ENCODE measurements at regions not wholly inside any gene's neighbourhood (a gene's known extent, or its start where the extent isn't known, plus 50 kb on each side); places are given as distances from the start of the nearest gene placed in this dataset.

DNA sequence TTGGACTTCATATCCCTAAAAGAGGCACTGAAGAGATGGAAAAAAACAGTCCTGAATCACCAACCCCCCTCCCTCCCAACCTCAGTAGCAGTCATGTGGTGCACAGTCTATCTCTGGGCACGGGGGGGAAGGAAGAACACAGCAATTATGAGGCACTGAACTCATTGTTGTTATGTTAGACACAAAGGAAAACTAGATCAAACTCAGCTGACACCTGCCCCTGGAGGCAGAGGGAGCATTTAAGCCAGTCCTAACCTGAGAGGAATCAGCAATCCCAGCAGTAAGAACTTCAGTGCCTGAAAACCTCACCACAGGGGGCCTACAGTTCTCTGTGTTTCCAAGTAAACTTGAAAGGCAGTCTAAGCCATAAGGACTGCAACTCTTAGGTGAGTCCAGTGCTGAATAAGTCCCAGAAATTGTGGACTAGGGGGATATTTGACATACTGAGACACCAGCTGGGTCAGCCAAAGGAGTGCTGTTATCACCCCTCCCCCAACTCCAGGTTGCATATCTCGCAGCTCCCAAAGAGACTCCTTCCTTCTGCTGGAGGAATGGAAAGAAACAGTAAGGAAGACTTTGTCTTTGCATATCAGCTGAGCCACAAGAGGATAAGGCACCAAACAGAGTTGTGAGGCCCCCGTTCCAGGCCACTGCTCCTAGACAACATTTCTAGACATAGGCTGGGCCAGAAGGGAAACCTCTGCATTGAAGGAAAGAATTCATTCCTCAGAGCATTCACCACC, 72.5 kb downstream of the GLYATL1 start (continued):
- no peak for TF ChIP-seq ZBTB8A (tag by site-specific recombination; IDR thresholded peaks at IDR 0.05)
- TF ChIP-seq ZNF558 (tag by site-specific recombination; IDR thresholded peaks at IDR 0.05): no peak
- no peak for TF ChIP-seq ZSCAN16 (tag by site-specific recombination; IDR thresholded peaks at IDR 0.05)
- TF ChIP-seq MEIS1 (CRISPR knock-in tag; IDR thresholded peaks at IDR 0.05; ENCODE audit: borderline replicate concordance): no peak
- TF ChIP-seq ZFHX2 (tag by site-specific recombination; conservative IDR thresholded peaks at IDR 0.05): no peak
- TF ChIP-seq SCRT1 (tag by site-specific recombination; IDR thresholded peaks at IDR 0.05; ENCODE audit: borderline replicate concordance): no peak
- TF ChIP-seq ZNF132 (tag by site-specific recombination; IDR thresholded peaks at IDR 0.05; ENCODE audit: borderline replicate concordance): no peak
- TF ChIP-seq REST (tag by site-specific recombination; IDR thresholded peaks at IDR 0.05): no peak
- TF ChIP-seq PRDM6 (tag by site-specific recombination; IDR thresholded peaks at IDR 0.05): no peak
- TF ChIP-seq SETDB1 (IDR thresholded peaks at IDR 0.05; ENCODE audit: insufficient read length, low read length): no peak

DNA sequence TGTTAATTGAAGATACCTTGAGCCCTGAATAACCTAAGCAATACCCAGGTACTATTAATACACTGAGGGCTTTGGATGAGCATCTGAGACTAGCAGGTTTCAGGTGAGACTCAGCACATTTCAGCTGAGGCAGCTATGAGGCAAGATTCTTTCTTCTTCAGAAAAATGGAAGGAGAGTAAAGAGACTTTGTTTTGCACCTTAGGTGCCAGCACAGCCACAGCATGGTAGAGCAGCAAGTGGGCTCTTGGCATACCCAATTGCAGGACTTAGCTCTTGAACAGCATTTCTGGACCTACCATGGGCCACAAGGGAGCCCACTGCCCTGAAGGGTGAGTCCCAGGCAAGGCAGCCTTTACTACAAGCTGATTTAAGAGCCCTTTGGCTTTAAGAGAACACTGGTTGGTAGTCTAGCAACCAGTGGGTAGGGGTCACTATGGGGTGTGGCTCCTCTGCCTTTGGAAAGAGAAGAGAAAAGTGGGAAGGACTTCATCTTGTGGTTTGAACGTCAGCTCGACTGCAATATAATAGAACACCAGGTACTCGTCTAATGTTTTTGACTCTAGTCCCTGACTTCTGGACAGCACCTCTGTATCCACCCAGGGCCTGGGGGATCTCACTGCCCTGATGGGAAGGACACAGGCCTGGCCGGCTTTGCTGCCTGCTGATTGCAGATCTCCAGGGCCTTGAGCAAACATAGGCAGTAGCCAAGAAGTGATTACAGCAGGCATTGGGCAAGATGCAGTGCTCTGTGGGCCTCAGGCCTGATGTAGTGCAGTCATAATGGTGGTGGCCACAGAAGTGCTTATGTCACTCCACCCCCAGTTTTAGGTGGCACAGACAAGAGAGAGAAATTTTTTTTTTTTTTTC, 73.3 kb downstream of the GLYATL1 start:
- Histone ChIP-seq H3K36me3 (ENCODE audit: control insufficient read depth in 2 of 2, insufficient read depth in 1 of 2, low read length in 2 of 2) (no peaks in the 10 kb centered on the region), H3K9me3 (ENCODE audit: control insufficient read depth, insufficient read depth, low read depth, low read length) (no peaks in the 10 kb centered on the region), H3K27ac (ENCODE audit: extremely low read depth, low read depth, low read length) (no peak overlapping the region), H3K4me1 (ENCODE audit: control insufficient read depth, insufficient read depth, low read length) (no peaks in the 10 kb centered on the region), H3K4me3 (ENCODE audit: low read depth, low read length) (no peak overlapping the region)
- POLR2A ChIA-PET: no interaction called here
- TF ChIP-seq ZNF514 (tag by site-specific recombination; IDR thresholded peaks at IDR 0.05): no peak
- TF ChIP-seq ZNF266 (tag by site-specific recombination; IDR thresholded peaks at IDR 0.05; ENCODE audit: low read depth): no peak
- CTCF ChIA-PET: interaction anchor here (1.1 kb wide), 1 partner anchor 41 kb away, joined by 4 read pairs; no protein-coding TSS in a partner anchor

DNA sequence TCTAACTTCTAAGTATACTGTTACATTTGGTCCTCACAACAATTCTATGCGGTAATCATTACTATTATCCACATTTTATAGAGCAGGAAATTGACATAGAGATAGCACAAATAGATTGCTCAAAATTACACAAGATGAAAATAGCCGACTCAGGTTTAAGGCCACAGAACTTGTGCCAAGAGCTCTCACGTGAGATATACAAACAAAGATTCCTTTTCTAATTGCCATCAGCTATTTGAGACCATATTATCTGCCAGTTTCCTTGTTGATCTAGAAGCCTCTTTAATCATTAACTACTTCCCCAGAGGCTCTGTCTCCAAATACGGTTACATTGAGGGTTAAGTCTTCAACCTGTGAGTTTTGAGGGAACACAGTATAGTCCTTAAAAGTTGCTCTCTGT, 61.0 kb upstream of the GLYATL1B start:
- ChIA-PET POLR2A (no interaction called here), CTCF (no interaction called here)
- no peaks in the 10 kb centered on the region for H3K4me1 ChIP-seq (ENCODE audit: control insufficient read depth, insufficient read depth, low read length)
- TF ChIP-seq ZBTB21 (tag by site-specific recombination; IDR thresholded peaks at IDR 0.05): no peak
- no peak for TF ChIP-seq ZNF354C (tag by site-specific recombination; IDR thresholded peaks at IDR 0.05; ENCODE audit: borderline replicate concordance, low read depth)
- TF ChIP-seq, protein P1, sequence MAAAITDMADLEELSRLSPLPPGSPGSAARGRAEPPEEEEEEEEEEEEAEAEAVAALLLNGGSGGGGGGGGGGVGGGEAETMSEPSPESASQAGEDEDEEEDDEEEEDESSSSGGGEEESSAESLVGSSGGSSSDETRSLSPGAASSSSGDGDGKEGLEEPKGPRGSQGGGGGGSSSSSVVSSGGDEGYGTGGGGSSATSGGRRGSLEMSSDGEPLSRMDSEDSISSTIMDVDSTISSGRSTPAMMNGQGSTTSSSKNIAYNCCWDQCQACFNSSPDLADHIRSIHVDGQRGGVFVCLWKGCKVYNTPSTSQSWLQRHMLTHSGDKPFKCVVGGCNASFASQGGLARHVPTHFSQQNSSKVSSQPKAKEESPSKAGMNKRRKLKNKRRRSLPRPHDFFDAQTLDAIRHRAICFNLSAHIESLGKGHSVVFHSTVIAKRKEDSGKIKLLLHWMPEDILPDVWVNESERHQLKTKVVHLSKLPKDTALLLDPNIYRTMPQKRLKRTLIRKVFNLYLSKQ (tag by site-specific recombination; IDR thresholded peaks at IDR 0.05; ENCODE audit: borderline replicate concordance): no peak
- TF ChIP-seq BCL11B (tag by site-specific recombination; IDR thresholded peaks at IDR 0.05; ENCODE audit: low read depth): no peak
- H3K4me3 ChIP-seq (ENCODE audit: low read depth, low read length): no peak overlapping the region
- no peaks in the 10 kb centered on the region for H3K36me3 ChIP-seq (ENCODE audit: control insufficient read depth in 2 of 2, insufficient read depth in 1 of 2, low read length in 2 of 2)
- no peak overlapping the region for H3K27ac ChIP-seq (ENCODE audit: extremely low read depth, low read depth, low read length)
- H3K9me3 ChIP-seq (ENCODE audit: control insufficient read depth, insufficient read depth, low read depth, low read length): no peaks in the 10 kb centered on the region

All from HEK293 (cell line).